A549 (cell line): ENCODE measurements at regions not wholly inside any gene's neighbourhood (a gene's known extent, or its start where the extent isn't known, plus 50 kb on each side); places are given as distances from the start of the nearest gene placed in this dataset.

Experiments
- ATAC-seq, 2 experiments: fragments of 200-7000 bp in 1 of 2; fragments of >200 bp in 1 of 2; cut with Nextera tagmentation in 1 of 2; cut with Tn5 transposase in 1 of 2; 3 replicates each; pipeline versions ENCODE4 v1.8.0 to v1.9.1; 2018 to 2020; ENCODE audit warnings: mild to moderate bottlenecking in 1 of 2, moderate library complexity in 1 of 2
- CTCF ChIA-PET: fragments of 300-600 bp; sonication (Branson Sonifier 250); formaldehyde crosslinking; extraction: SDS; loops from one replicate; lab custom pipeline; 2021; ENCODE audit warnings: antibody characterized with exemption, inconsistent platforms; lab: Yijun Ruan, JAX
- POLR2A ChIA-PET: fragments of 350-600 bp; formaldehyde crosslinking; extraction: SDS; loops from one replicate; lab custom pipeline; 2021; ENCODE audit warnings: antibody characterized with exemption, inconsistent platforms; lab: Yijun Ruan, JAX
- DNase-seq, 2 experiments: peaks; one replicate each; pipeline versions ENCODE4 v3.0.0 to v3.0.0-alpha.2; 2011 to 2016; ENCODE audit warnings: low read depth in 1 of 2, low spot score in 1 of 2
- FAIRE-seq: peaks from 2 replicates; lab custom pipeline; 2011; peaks lifted over from hg19 to GRCh38; lab: Jason Lieb, UNC
- H3K27ac ChIP-seq, 2 experiments: fragments of >200 bp; sonication (Bioruptor Twin); formaldehyde crosslinking; 3 replicates each; pipeline ENCODE4 v1.5.1; 2016 to 2017
- H3K4me1 ChIP-seq: fragments of >200 bp; sonication (Bioruptor Twin); formaldehyde crosslinking; 3 replicates; pipeline ENCODE4 v1.6.1; 2016
- H3K4me2 ChIP-seq: fragments of >200 bp; sonication (Bioruptor Twin); formaldehyde crosslinking; 3 replicates; pipeline ENCODE4 v1.6.1; 2016
- H3K4me3 ChIP-seq: fragments of >200 bp; sonication (Bioruptor Twin); formaldehyde crosslinking; 3 replicates; pipeline ENCODE4 v1.5.1; 2016
- H3K9me3 ChIP-seq: fragments of >200 bp; sonication (Bioruptor Twin); formaldehyde crosslinking; 3 replicates; pipeline ENCODE4 v1.6.1; 2016
- CBX2 ChIP-seq: fragments of 200-600 bp; sonication (generic); IDR thresholded peaks from 2 replicates; pipeline ENCODE4 v1.6.1; 2016; ENCODE audit warnings: low read depth, mild to moderate bottlenecking, borderline replicate concordance
- CBX8 ChIP-seq: fragments of 200-600 bp; sonication (generic); IDR thresholded peaks from 2 replicates; pipeline ENCODE4 v1.6.1; 2016
- EHF ChIP-seq: fragments of 250-450 bp; sonication (Bioruptor Pico); IDR thresholded peaks from 2 replicates; pipeline ENCODE4 v1.5.0; 2020; ENCODE audit warnings: mild to moderate bottlenecking
- EHMT2 ChIP-seq: fragments of 200-600 bp; sonication (generic); IDR thresholded peaks from 2 replicates; pipeline ENCODE4 v1.6.1; 2016; ENCODE audit warnings: antibody characterized with exemption, low read depth, mild to moderate bottlenecking, moderate library complexity
- EP300 ChIP-seq, 2 experiments: fragments of >200 bp; sonication (Bioruptor Twin); formaldehyde crosslinking; IDR thresholded peaks; 2 replicates in 1 of 2; 3 replicates in 1 of 2; pipeline ENCODE4 v1.6.1; 2016 to 2017
- ESRRA ChIP-seq: fragments of 150-350 bp; IDR thresholded peaks from 2 replicates; pipeline ENCODE4 v1.6.1; 2014; ENCODE audit warnings: mild to moderate bottlenecking, low read length, borderline replicate concordance
- FOSB ChIP-seq: fragments of 250-450 bp; sonication (Bioruptor Pico); IDR thresholded peaks from 2 replicates; pipeline ENCODE4 v1.5.0; 2020; ENCODE audit warnings: mild to moderate bottlenecking, moderate library complexity
- FOXS1 ChIP-seq: fragments of 250-450 bp; sonication (Bioruptor Pico); IDR thresholded peaks from 2 replicates; pipeline ENCODE4 v1.5.0; 2020; ENCODE audit warnings: mild to moderate bottlenecking, moderate library complexity
- GATA3 ChIP-seq: IDR thresholded peaks from 2 replicates; pipeline ENCODE4 v1.6.1; 2012; ENCODE audit warnings: borderline replicate concordance
- HOXA7 ChIP-seq: fragments of 250-450 bp; sonication (Bioruptor Pico); IDR thresholded peaks from 2 replicates; pipeline ENCODE4 v1.5.0; 2020; ENCODE audit warnings: mild to moderate bottlenecking, moderate library complexity
- JUNB ChIP-seq: fragments of >200 bp; sonication (Bioruptor Twin); formaldehyde crosslinking; IDR thresholded peaks from 2 replicates; pipeline ENCODE4 v1.6.1; 2016
- KDM1A ChIP-seq: fragments of 200-600 bp; sonication (generic); IDR thresholded peaks from 2 replicates; pipeline ENCODE4 v1.6.1; 2016; ENCODE audit warnings: low read depth, mild to moderate bottlenecking
- KDM5A ChIP-seq: fragments of 200-600 bp; sonication (generic); IDR thresholded peaks from 2 replicates; pipeline ENCODE4 v1.6.1; 2016; ENCODE audit warnings: antibody characterized with exemption, mild to moderate bottlenecking
- MAFK ChIP-seq: fragments of 450-650 bp; IDR thresholded peaks from 2 replicates; pipeline ENCODE4 v1.6.1; 2014; ENCODE audit not compliant: partially characterized antibody
- NFE2L2 ChIP-seq: fragments of 150-350 bp; conservative IDR thresholded peaks from 2 replicates; pipeline ENCODE4 v1.6.1; 2014; ENCODE audit warnings: low read length
- NPAS2 ChIP-seq: fragments of 250-450 bp; sonication (Bioruptor Pico); IDR thresholded peaks from 2 replicates; pipeline ENCODE4 v1.8.0; 2022; ENCODE audit warnings: mild to moderate bottlenecking, moderate library complexity, borderline replicate concordance
- PHF8 ChIP-seq: fragments of 200-600 bp; sonication (generic); IDR thresholded peaks from 2 replicates; pipeline ENCODE4 v1.6.1; 2016; ENCODE audit warnings: low read depth, mild to moderate bottlenecking, antibody characterized with exemption, moderate library complexity, borderline replicate concordance
- RARB ChIP-seq: fragments of 250-450 bp; sonication (Bioruptor Pico); IDR thresholded peaks from 2 replicates; pipeline ENCODE4 v1.8.0; 2021; ENCODE audit warnings: mild to moderate bottlenecking, moderate library complexity
- RCOR1 ChIP-seq: fragments of 150-350 bp; IDR thresholded peaks from 2 replicates; pipeline ENCODE4 v1.6.1; 2014; ENCODE audit warnings: antibody characterized with exemption, low read length, low read depth
- RFX5 ChIP-seq: fragments of 450-650 bp; IDR thresholded peaks from 2 replicates; pipeline ENCODE4 v1.7.1; 2014; ENCODE audit warnings: antibody characterized with exemption, mild to moderate bottlenecking, moderate library complexity
- RNF2 ChIP-seq: fragments of 200-600 bp; sonication (generic); IDR thresholded peaks from 2 replicates; pipeline ENCODE4 v1.6.1; 2016; ENCODE audit warnings: low read depth, mild to moderate bottlenecking, antibody characterized with exemption, moderate library complexity, borderline replicate concordance
- TFCP2L1 ChIP-seq: fragments of 250-450 bp; sonication (Bioruptor Pico); IDR thresholded peaks from 2 replicates; pipeline ENCODE4 v1.5.0; 2021; ENCODE audit warnings: mild to moderate bottlenecking
- TP53 ChIP-seq: fragments of 250-450 bp; sonication (Bioruptor Pico); IDR thresholded peaks from 2 replicates; pipeline ENCODE4 v1.5.0; 2021; ENCODE audit warnings: mild to moderate bottlenecking, moderate library complexity
- ZC3H11A ChIP-seq: fragments of 450-650 bp; IDR thresholded peaks from 2 replicates; pipeline ENCODE4 v1.6.1; 2014; ENCODE audit warnings: antibody characterized with exemption, mild to moderate bottlenecking
- WGBS: methylation state at CpG from one replicate; pipeline ENCODE4 v1.1.6; 2017; ENCODE audit errors: missing lambda C conversion rate; 5-methylcytosine and 5-hydroxymethylcytosine counted together
- TF ChIP-seq, protein P1 (sequence below): IDR thresholded peaks from 2 replicates; pipeline ENCODE4 v1.6.1; 2012
- TF ChIP-seq, protein P2 (sequence below): IDR thresholded peaks from 2 replicates; pipeline ENCODE4 v1.6.1; 2012
- TF ChIP-seq, protein P3 (sequence below): fragments of 250-450 bp; sonication (Bioruptor Pico); IDR thresholded peaks from 2 replicates; pipeline ENCODE4 v1.5.0; 2021; ENCODE audit warnings: mild to moderate bottlenecking, moderate library complexity, borderline replicate concordance
- TF ChIP-seq, protein P4 (sequence below): IDR thresholded peaks from 2 replicates; pipeline ENCODE4 v1.6.1; 2012; ENCODE audit warnings: low read depth, borderline replicate concordance
- TF ChIP-seq, protein P5 (sequence below): fragments of 250-450 bp; sonication (Bioruptor Pico); IDR thresholded peaks from 2 replicates; pipeline ENCODE4 v1.5.0; 2020; ENCODE audit warnings: low read depth, mild to moderate bottlenecking, moderate library complexity
- TF ChIP-seq, protein P6 (sequence below): fragments of >200 bp; sonication (Bioruptor Twin); formaldehyde crosslinking; IDR thresholded peaks from 3 replicates; pipeline ENCODE4 v1.5.1; 2016

DNA sequence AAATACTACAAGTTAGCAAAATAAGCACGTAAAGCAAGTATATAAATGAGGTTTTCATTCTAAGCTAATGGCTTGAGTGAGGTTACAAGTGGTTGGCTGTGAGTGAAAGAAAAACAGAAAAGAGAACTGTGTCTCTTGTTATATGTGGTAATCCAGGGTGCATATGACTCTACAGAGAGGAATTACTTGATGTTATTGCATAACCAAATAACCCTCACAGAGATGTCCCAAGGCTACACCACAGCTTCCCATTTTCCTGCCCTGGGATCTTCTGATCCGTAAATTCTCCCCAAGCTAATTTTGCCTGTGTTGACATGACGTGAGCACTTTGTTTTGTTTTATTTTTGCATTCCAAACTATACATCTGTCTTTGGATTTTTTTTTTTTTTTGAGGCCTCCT is 470.0 kb upstream of the INTU start:
- POLR2A ChIA-PET: no interaction called here
- Histone ChIP-seq H3K4me1 (no peaks in the 10 kb centered on the region), H3K27ac (no peak overlapping the region), H3K9me3 (no peaks in the 10 kb centered on the region), H3K4me2 (no peak overlapping the region), H3K4me3 (no peak overlapping the region)
- ATAC-seq (no peak), DNase-seq (no peak), FAIRE-seq (no peak)
- TF ChIP-seq MAFK: no peak
- no peak for TF ChIP-seq HOXA7 (CRISPR knock-in tag)
- no peak for TF ChIP-seq NFE2L2
- 15% methylated on average over 3 of the region's 3 CpGs for WGBS
- CTCF ChIA-PET: interaction anchor here (1.0 kb wide), 1 partner anchor 9 kb away, joined by 4 read pairs; no protein-coding TSS in a partner anchor

DNA sequence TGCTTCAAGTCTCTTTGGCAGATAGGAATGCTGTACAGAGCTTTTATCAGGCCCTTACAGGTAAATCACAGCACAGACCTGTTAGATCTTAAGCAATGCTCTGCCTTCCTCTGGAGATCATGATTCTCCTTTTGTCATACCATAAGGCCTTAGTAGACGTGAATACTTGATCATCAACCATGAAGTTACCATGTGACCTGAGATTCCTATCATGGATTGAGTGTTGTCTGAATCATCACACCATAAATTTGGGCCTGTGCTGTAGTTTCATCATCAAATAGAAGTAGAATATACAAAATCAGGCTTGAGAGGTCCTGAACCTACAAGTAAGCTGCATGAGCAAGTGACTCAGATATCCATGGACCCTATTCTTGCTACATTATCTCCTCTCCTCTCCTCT is 466.8 kb upstream of the INTU start:
- FAIRE-seq (no peak), ATAC-seq (no peak), DNase-seq (no peak)
- H3K4me2 ChIP-seq: no peak overlapping the region
- ChIA-PET CTCF (no interaction called here), POLR2A (no interaction called here)
- WGBS: 13% methylated on average over 1 of the region's 1 CpG
- H3K4me3 ChIP-seq: no peak overlapping the region
- no peak overlapping the region for H3K27ac ChIP-seq
- TF ChIP-seq NFE2L2 (no peak), ZC3H11A (no peak), EHMT2 (no peak), CBX8 (no peak), HOXA7 (CRISPR knock-in tag) (no peak), RNF2 (no peak), PHF8 (no peak), KDM5A (no peak), RFX5 (no peak), JUNB (no peak), TP53 (CRISPR knock-in tag) (no peak), ESRRA (no peak), MAFK (no peak), KDM1A (no peak), GATA3 (no peak)
- TF ChIP-seq, protein P1, sequence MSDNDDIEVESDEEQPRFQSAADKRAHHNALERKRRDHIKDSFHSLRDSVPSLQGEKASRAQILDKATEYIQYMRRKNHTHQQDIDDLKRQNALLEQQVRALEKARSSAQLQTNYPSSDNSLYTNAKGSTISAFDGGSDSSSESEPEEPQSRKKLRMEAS: no peak
- TF ChIP-seq, protein P2, sequence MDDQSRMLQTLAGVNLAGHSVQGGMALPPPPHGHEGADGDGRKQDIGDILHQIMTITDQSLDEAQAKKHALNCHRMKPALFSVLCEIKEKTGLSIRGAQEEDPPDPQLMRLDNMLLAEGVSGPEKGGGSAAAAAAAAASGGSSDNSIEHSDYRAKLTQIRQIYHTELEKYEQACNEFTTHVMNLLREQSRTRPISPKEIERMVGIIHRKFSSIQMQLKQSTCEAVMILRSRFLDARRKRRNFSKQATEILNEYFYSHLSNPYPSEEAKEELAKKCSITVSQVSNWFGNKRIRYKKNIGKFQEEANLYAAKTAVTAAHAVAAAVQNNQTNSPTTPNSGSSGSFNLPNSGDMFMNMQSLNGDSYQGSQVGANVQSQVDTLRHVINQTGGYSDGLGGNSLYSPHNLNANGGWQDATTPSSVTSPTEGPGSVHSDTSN: no peak
- TF ChIP-seq, protein P3, sequence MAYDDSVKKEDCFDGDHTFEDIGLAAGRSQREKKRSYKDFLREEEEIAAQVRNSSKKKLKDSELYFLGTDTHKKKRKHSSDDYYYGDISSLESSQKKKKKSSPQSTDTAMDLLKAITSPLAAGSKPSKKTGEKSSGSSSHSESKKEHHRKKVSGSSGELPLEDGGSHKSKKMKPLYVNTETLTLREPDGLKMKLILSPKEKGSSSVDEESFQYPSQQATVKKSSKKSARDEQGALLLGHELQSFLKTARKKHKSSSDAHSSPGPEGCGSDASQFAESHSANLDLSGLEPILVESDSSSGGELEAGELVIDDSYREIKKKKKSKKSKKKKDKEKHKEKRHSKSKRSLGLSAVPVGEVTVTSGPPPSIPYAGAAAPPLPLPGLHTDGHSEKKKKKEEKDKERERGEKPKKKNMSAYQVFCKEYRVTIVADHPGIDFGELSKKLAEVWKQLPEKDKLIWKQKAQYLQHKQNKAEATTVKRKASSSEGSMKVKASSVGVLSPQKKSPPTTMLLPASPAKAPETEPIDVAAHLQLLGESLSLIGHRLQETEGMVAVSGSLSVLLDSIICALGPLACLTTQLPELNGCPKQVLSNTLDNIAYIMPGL (CRISPR knock-in tag): no peak
- TF ChIP-seq, protein P4, sequence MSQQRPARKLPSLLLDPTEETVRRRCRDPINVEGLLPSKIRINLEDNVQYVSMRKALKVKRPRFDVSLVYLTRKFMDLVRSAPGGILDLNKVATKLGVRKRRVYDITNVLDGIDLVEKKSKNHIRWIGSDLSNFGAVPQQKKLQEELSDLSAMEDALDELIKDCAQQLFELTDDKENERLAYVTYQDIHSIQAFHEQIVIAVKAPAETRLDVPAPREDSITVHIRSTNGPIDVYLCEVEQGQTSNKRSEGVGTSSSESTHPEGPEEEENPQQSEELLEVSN: no peak
- H3K9me3 ChIP-seq: no peaks in the 10 kb centered on the region
- H3K4me1 ChIP-seq: no peaks in the 10 kb centered on the region

DNA sequence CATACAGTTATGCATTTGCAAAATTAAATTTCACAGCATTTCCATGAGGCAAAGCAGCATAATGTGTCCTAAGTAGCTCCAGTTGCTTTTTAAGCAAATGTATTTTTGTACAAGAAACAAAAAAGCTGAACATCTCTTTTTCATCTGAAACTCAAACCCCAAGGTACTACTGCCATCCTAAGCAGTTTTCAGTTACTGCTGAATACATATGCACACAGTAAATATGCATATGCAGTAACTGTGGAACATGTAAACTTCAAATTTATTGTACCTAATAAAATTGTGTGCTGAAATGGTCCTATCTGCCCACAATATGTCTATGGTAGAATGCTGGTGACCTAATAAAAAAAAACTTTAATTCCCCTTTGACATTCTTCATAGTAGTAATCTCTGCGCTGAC is 458.6 kb upstream of the INTU start:
- TF ChIP-seq EP300 (IDR thresholded peaks at IDR 0.05): no peak
- TF ChIP-seq, protein P5, sequence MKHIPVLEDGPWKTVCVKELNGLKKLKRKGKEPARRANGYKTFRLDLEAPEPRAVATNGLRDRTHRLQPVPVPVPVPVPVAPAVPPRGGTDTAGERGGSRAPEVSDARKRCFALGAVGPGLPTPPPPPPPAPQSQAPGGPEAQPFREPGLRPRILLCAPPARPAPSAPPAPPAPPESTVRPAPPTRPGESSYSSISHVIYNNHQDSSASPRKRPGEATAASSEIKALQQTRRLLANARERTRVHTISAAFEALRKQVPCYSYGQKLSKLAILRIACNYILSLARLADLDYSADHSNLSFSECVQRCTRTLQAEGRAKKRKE (CRISPR knock-in tag): no peak
- TF ChIP-seq EHF: no peak
- TF ChIP-seq CBX2: no peak
- TF ChIP-seq TFCP2L1 (CRISPR knock-in tag): no peak
- TF ChIP-seq RCOR1: no peak
- TF ChIP-seq RARB (CRISPR knock-in tag): no peak
- TF ChIP-seq, protein P6, sequence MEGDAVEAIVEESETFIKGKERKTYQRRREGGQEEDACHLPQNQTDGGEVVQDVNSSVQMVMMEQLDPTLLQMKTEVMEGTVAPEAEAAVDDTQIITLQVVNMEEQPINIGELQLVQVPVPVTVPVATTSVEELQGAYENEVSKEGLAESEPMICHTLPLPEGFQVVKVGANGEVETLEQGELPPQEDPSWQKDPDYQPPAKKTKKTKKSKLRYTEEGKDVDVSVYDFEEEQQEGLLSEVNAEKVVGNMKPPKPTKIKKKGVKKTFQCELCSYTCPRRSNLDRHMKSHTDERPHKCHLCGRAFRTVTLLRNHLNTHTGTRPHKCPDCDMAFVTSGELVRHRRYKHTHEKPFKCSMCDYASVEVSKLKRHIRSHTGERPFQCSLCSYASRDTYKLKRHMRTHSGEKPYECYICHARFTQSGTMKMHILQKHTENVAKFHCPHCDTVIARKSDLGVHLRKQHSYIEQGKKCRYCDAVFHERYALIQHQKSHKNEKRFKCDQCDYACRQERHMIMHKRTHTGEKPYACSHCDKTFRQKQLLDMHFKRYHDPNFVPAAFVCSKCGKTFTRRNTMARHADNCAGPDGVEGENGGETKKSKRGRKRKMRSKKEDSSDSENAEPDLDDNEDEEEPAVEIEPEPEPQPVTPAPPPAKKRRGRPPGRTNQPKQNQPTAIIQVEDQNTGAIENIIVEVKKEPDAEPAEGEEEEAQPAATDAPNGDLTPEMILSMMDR: no peak
- TF ChIP-seq FOSB (CRISPR knock-in tag): no peak
- TF ChIP-seq MAFK: no peak
- TF ChIP-seq, protein P1: no peak
- no peak for TF ChIP-seq JUNB
- TF ChIP-seq FOXS1: no peak
- TF ChIP-seq NPAS2 (CRISPR knock-in tag): no peak
- TF ChIP-seq, all 56 proteins: peak for 0
- DNase-seq: no peak
- WGBS: 23% methylated on average over 1 of the region's 1 CpG
- no peak for ATAC-seq
- no peak overlapping the region for H3K27ac ChIP-seq
- POLR2A ChIA-PET: no interaction called here
- H3K4me3 ChIP-seq: no peak overlapping the region
- no peaks in the 10 kb centered on the region for H3K9me3 ChIP-seq
- no peaks in the 10 kb centered on the region for H3K4me1 ChIP-seq
- no peak for FAIRE-seq
- CTCF ChIA-PET: no interaction called here
- no peak overlapping the region for H3K4me2 ChIP-seq
